ENCODE measurements at regions not wholly inside any gene's neighbourhood (a gene's known extent, or its start where the extent isn't known, plus 50 kb on each side); places are given as distances from the start of the nearest gene placed in this dataset.

DNA sequence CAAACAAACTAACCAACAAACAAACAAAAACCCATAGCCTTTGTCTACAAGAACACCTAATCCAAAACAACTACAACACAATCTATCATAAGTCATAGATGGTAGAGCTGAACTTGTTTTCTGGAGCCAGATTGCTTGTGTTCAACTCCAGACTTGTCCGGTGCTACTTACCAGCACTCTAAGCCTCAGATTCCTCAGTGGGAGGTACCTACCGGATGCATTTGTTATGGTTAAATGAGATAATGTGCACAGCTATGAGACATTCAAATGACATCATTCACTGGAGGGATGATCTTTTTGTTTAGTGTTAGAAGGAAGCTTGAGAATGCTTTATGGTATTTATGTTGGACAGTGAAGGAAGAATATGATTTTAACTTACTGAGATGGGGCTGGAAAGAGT lies 592.9 kb upstream of the C9orf72 start:
- POLR2A ChIA-PET, result no interaction called here
- DNase-seq (ENCODE audit: extremely low spot score), result no peak
- TF ChIP-seq, protein P1, sequence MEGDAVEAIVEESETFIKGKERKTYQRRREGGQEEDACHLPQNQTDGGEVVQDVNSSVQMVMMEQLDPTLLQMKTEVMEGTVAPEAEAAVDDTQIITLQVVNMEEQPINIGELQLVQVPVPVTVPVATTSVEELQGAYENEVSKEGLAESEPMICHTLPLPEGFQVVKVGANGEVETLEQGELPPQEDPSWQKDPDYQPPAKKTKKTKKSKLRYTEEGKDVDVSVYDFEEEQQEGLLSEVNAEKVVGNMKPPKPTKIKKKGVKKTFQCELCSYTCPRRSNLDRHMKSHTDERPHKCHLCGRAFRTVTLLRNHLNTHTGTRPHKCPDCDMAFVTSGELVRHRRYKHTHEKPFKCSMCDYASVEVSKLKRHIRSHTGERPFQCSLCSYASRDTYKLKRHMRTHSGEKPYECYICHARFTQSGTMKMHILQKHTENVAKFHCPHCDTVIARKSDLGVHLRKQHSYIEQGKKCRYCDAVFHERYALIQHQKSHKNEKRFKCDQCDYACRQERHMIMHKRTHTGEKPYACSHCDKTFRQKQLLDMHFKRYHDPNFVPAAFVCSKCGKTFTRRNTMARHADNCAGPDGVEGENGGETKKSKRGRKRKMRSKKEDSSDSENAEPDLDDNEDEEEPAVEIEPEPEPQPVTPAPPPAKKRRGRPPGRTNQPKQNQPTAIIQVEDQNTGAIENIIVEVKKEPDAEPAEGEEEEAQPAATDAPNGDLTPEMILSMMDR (IDR thresholded peaks at IDR 0.05; ENCODE audit: control extremely low read depth, extremely low read depth, low read depth, missing control alignments), result no peak
- CTCF ChIA-PET, result no interaction called here

DNA sequence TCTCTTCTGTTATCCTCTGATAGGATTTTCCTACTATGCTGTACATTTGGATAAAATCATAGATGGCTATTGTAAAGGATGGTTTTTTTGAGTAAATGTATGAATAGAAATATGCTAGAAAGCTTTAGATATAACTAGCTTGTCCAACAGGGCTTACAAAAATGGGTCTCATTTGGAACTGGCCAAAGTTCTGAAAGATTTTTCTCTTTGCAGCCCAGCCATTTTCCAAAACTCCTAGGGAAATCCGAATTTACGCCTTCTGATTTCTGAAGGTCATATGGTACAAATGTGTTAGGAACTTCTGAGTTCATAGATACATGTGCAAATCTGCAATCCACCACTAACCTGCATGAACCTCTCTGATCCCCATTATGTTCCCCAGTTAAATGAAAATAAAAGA lies 603.9 kb upstream of the C9orf72 start:
- TF ChIP-seq, protein P1 (IDR thresholded peaks at IDR 0.05; ENCODE audit: control extremely low read depth, extremely low read depth, low read depth, missing control alignments), result no peak
- CTCF ChIA-PET, result no interaction called here
- POLR2A ChIA-PET, result no interaction called here

DNA sequence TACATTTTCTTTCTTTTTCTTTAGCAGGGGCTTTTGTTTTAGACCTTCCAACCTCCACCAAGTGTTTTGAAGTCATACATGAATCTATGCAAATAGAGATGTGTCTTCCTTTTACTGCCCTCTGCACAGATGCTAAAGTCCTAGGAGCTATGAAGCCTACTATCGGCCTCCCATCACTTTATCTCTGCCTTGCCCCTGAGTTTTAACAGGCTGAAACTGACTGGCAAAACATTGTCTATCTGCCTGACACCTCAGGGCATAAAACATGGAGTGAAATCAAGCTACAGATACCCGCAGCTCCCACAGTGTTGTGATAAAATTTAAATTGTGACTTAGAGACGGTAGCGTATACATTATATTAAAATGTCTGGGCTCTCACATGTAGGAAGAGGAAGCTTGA lies 604.6 kb upstream of the C9orf72 start:
- POLR2A ChIA-PET, result no interaction called here

More for the DNA sequence above, 603.9 kb upstream of the C9orf72 start:
- no peak for DNase-seq (ENCODE audit: extremely low spot score)

DNA sequence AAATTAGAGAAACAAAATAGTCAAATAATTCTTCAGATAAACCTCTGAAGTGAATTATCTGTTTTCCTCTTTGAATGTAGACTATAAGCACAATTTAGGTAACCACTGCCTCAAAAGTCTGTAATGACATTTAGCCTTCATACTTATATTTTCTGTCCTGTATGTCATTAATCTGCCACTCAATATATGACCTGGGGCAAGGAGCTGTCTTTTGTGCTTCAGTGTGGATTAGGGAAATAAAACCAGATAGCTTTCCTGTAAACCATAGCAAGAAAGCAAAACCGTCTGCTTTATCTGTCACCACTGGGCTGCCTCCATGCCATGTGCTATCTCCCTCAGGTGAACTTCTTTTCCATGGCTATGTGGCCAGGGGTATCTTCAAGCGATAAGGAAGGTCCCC lies 606.6 kb upstream of the C9orf72 start:
- ChIA-PET POLR2A (no interaction called here), CTCF (interaction anchor here (1.5 kb wide), 1 partner anchor 14 kb away, joined by 6 read pairs; no protein-coding TSS in a partner anchor)
- no peak for DNase-seq (ENCODE audit: extremely low spot score)
- TF ChIP-seq, protein P1 (IDR thresholded peaks at IDR 0.05; ENCODE audit: control extremely low read depth, extremely low read depth, low read depth, missing control alignments), result no peak

More for the DNA sequence above, 604.6 kb upstream of the C9orf72 start:
- no peak for DNase-seq (ENCODE audit: extremely low spot score)
- TF ChIP-seq, protein P1 (IDR thresholded peaks at IDR 0.05; ENCODE audit: control extremely low read depth, extremely low read depth, low read depth, missing control alignments), result no peak
- CTCF ChIA-PET, result interaction anchor here (1.0 kb wide), 1 partner anchor 8 kb away, joined by 4 read pairs; no protein-coding TSS in a partner anchor

DNA sequence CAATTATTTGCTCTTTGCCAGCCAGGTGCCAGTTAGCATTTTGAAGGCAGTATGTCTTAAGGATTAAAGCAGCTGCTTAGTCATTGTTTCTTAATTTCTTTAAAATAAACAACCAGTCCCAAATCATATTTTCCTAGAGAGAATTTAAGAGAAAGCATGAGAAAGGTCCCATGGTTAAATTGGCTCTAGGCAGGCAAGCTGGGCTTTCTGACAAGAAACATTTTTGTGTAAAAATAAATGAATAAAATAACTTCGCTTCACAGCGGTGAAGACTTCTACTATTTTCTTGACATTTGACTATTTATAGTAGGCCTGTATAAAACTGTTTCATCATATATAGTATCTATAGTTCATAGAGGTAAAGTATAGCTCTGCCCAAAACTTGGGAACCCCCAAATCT lies 617.7 kb upstream of the C9orf72 start:
- ChIA-PET CTCF (interaction anchor here (1.2 kb wide), 1 partner anchor 12 kb away, joined by 3 read pairs; no protein-coding TSS in a partner anchor), POLR2A (no interaction called here)

DNA sequence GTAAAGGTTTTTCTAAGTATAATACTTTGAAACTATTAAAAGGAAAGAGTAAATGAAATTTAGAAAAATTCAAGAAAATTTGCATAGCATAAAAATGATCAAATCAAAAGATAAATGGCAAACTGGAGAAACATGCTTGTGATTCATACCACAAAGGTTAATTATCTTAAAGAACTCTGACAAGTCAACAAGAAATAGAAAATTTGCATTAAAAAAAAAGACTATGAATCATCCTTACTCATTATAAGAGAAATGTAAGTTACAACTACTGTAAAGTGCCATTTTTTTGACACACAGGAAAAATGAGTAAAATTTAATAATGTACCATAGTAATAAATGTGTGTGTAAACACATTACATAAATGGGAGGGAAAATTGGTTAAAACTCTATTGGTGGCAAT lies 624.4 kb upstream of the C9orf72 start:
- ChIA-PET POLR2A (no interaction called here), CTCF (no interaction called here)
- TF ChIP-seq, protein P1 (IDR thresholded peaks at IDR 0.05; ENCODE audit: control extremely low read depth, extremely low read depth, low read depth, missing control alignments), result no peak
- no peak for DNase-seq (ENCODE audit: extremely low spot score)

More for the DNA sequence above, 617.7 kb upstream of the C9orf72 start:
- TF ChIP-seq, protein P1 (IDR thresholded peaks at IDR 0.05; ENCODE audit: control extremely low read depth, extremely low read depth, low read depth, missing control alignments), result no peak
- DNase-seq (ENCODE audit: extremely low spot score), result no peak

DNA sequence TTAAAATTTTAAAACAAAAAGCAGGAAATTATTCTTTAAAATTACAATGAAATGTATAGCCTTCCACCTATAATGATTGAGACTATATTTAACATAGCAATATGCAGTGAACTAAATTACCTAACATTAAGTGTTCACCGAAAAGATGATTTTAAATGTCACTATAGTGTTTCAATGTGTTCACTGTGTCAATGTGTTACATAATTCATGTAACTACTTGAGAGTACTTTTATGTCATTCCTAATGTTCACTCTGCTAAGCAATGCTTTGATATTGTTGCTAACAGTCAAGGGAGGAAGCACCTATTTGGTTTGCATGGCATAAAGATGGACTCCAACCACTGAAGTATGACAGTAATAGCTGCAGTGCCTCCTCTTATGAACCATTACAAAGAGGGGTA lies 629.8 kb upstream of the C9orf72 start:
- DNase-seq (ENCODE audit: extremely low spot score), result no peak
- TF ChIP-seq, protein P1 (IDR thresholded peaks at IDR 0.05; ENCODE audit: control extremely low read depth, extremely low read depth, low read depth, missing control alignments), result no peak
- CTCF ChIA-PET, result no interaction called here
- POLR2A ChIA-PET, result no interaction called here

Data from GM10248 (cell line).